ENCODE measurements at regions not wholly inside any gene's neighbourhood (a gene's known extent, or its start where the extent isn't known, plus 50 kb on each side); places are given as distances from the start of the nearest gene placed in this dataset.

GRCh38 chr11:133719532-133720235, 125.6 kb downstream of the SPATA19 start:
- DNase-seq, result no peak

- DNase-seq, result no peak
Observed at GRCh38 chr11:133718831-133719230, 126.5 kb downstream of the SPATA19 start.

- no peak for DNase-seq
Observed at GRCh38 chr11:133718238-133718637, 127.1 kb downstream of the SPATA19 start.

- no peak for DNase-seq
Observed at GRCh38 chr11:133716602-133717001, 128.7 kb downstream of the SPATA19 start.

GRCh38 chr11:133715602-133716001, 129.7 kb downstream of the SPATA19 start:
- no peak for DNase-seq

GRCh38 chr11:133714471-133715375, 130.6 kb downstream of the SPATA19 start:
- DNase-seq, result no peak

- no peak for DNase-seq
Observed at GRCh38 chr11:133713844-133714243, 131.5 kb downstream of the SPATA19 start.

- no peak for DNase-seq
Observed at GRCh38 chr11:133713406-133713805, 131.9 kb downstream of the SPATA19 start.

GRCh38 chr11:133712051-133712560, 133.2 kb downstream of the SPATA19 start:
- DNase-seq, result no peak

GRCh38 chr11:133711545-133711944, 133.8 kb downstream of the SPATA19 start:
- DNase-seq, result no peak

- DNase-seq, result no peak
Observed at GRCh38 chr11:133710681-133711240, 134.6 kb downstream of the SPATA19 start.

GRCh38 chr11:133710241-133710640, 135.1 kb downstream of the SPATA19 start:
- no peak for DNase-seq

- no peak for DNase-seq
Observed at GRCh38 chr11:133708547-133709051, 136.7 kb downstream of the SPATA19 start.

GRCh38 chr11:133706925-133707794, 138.2 kb downstream of the SPATA19 start:
- DNase-seq, result no peak

- no peak for DNase-seq
Observed at GRCh38 chr11:133705873-133706272, 139.4 kb downstream of the SPATA19 start.

GRCh38 chr11:133705074-133705648, 140.2 kb downstream of the SPATA19 start:
- no peak for DNase-seq

GRCh38 chr11:133699071-133699470, 146.2 kb downstream of the SPATA19 start:
- no peak for DNase-seq

GRCh38 chr11:133698654-133699053, 146.7 kb downstream of the SPATA19 start:
- no peak for DNase-seq

GRCh38 chr11:133697603-133698180, 147.6 kb downstream of the SPATA19 start:
- no peak for DNase-seq

GRCh38 chr11:133697161-133697560, 148.2 kb downstream of the SPATA19 start:
- no peak for DNase-seq

GRCh38 chr11:133695387-133695786, 149.9 kb downstream of the SPATA19 start:
- no peak for DNase-seq

- no peak for DNase-seq
Observed at GRCh38 chr11:133694701-133695100, 150.6 kb downstream of the SPATA19 start.
